ENCODE measurements at regions not wholly inside any gene's neighbourhood (a gene's known extent, or its start where the extent isn't known, plus 50 kb on each side); places are given as distances from the start of the nearest gene placed in this dataset.
"Not testable (repeated sequence)": the region's sequence is repeated elsewhere in the genome, so short reads cannot be mapped to it uniquely, and the experiment has no call there.

GRCh38 chr9:24035816-24036215, 209.8 kb upstream of the ELAVL2 start:
- Histone ChIP-seq H3K4me3 (ENCODE audit: low read depth, low read length) (no peak overlapping the region), H3K36me3 (ENCODE audit: insufficient read depth) (no peaks in the 10 kb centered on the region), H3K27ac (ENCODE audit: low read depth) (no peak overlapping the region), H3K4me1 (ENCODE audit: insufficient read depth) (no peaks in the 10 kb centered on the region)
- no peak for DNase-seq (ENCODE audit: extremely low spot score)

DNA sequence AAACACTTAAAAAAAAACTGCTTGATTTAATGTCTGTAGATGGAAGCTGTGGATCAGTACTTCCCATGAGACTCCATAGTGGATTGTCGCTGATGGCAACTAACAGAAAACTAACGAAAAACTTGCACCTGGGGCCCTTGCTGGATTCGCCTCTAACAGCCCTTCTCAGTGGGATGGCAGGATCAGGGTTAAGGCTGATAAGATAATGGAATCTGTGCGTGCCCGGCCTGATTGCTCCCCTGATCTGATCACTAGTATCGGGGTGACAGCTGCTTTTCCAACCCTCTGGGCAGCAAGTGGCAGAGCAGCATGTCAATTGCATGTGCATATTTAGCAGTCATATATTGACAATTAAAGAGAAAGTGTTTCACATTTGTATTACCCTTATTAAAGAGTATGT, 185.8 kb upstream of the ELAVL2 start:
- 76% methylated on average over 6 of the region's 6 CpGs for WGBS
- H3K36me3 ChIP-seq (ENCODE audit: insufficient read depth): no peaks in the 10 kb centered on the region

GRCh38 chr9:24011009-24011717, 185.1 kb upstream of the ELAVL2 start:
- no peak overlapping the region for H3K27ac ChIP-seq (ENCODE audit: low read depth)
- H3K36me3 ChIP-seq (ENCODE audit: insufficient read depth): no peaks in the 10 kb centered on the region
- WGBS: 49% methylated on average over 5 of the region's 5 CpGs
- no peak for DNase-seq (ENCODE audit: extremely low spot score)
- no peaks in the 10 kb centered on the region for H3K4me1 ChIP-seq (ENCODE audit: insufficient read depth)
- H3K4me3 ChIP-seq (ENCODE audit: low read depth, low read length): no peak overlapping the region

More for the DNA sequence above, 185.8 kb upstream of the ELAVL2 start:
- Histone ChIP-seq H3K27ac (ENCODE audit: low read depth) (no peak overlapping the region), H3K4me3 (ENCODE audit: low read depth, low read length) (no peak overlapping the region), H3K4me1 (ENCODE audit: insufficient read depth) (no peaks in the 10 kb centered on the region)
- no peak for DNase-seq (ENCODE audit: extremely low spot score)

GRCh38 chr9:24009322-24009721, 183.3 kb upstream of the ELAVL2 start:
- WGBS: 80% methylated on average over 2 of the region's 2 CpGs
- Histone ChIP-seq H3K27ac (ENCODE audit: low read depth) (no peak overlapping the region), H3K4me1 (ENCODE audit: insufficient read depth) (no peaks in the 10 kb centered on the region), H3K36me3 (ENCODE audit: insufficient read depth) (no peaks in the 10 kb centered on the region), H3K4me3 (ENCODE audit: low read depth, low read length) (no peak overlapping the region)
- no peak for DNase-seq (ENCODE audit: extremely low spot score)

DNA sequence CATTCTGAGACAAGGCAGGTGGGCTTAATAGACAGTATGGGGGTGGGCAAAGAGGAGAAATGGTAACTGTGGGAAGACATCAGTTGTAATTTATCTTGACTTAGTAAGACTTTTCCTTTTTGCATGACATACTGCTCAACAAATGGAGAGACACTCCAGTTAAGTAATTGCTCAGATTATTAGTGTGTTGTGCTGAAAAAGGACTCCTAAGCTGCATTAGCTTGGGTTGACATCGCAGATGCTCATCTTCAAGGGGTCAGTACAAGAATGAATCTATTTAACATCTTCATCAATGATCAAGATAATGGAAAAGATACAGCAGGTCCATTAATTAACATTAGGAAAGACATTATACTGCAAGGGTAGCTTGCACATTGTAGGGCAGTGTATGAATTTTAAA, 181.1 kb upstream of the ELAVL2 start:
- H3K36me3 ChIP-seq (ENCODE audit: insufficient read depth): no peaks in the 10 kb centered on the region
- no peak overlapping the region for H3K27ac ChIP-seq (ENCODE audit: low read depth)
- DNase-seq (ENCODE audit: extremely low spot score): no peak
- no peaks in the 10 kb centered on the region for H3K4me1 ChIP-seq (ENCODE audit: insufficient read depth)
- no peak overlapping the region for H3K4me3 ChIP-seq (ENCODE audit: low read depth, low read length)
- WGBS: 91% methylated on average over 1 of the region's 1 CpG

- DNase-seq (ENCODE audit: extremely low spot score); H3K36me3 ChIP-seq (ENCODE audit: insufficient read depth); H3K4me3 ChIP-seq (ENCODE audit: low read depth, low read length); H3K27ac ChIP-seq (ENCODE audit: low read depth); H3K4me1 ChIP-seq (ENCODE audit: insufficient read depth): not testable (repeated sequence)
- 93% methylated on average over 7 of the region's 7 CpGs for WGBS
These were observed 165.8 kb upstream of the ELAVL2 start for GRCh38 chr9:23991874-23992273.

DNA sequence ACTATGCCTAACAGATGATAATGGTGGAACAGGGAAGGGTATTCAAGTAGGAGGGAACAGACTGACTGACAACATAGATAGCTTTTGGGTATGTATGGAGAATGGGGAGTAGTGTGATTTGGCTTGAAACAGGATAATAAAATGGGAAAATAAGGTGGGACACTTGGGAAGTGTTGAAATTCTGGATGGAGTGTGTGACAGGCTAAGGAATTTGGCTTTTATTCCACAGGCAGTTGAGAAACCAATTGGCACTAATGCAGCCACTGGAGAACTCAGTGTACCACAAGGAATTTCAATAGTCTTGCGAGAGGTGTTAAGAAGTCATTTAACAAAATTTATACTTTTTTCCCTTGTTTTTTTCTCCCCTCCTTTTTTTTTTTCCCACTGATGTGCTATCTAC, 153.5 kb upstream of the ELAVL2 start:
- no peak for DNase-seq (ENCODE audit: extremely low spot score)
- Histone ChIP-seq H3K4me3 (ENCODE audit: low read depth, low read length) (no peak overlapping the region), H3K4me1 (ENCODE audit: insufficient read depth) (no peaks in the 10 kb centered on the region), H3K36me3 (ENCODE audit: insufficient read depth) (no peaks in the 10 kb centered on the region), H3K27ac (ENCODE audit: low read depth) (no peak overlapping the region)
- WGBS: 97% methylated on average over 1 of the region's 1 CpG

GRCh38 chr9:23962101-23962500, 136.1 kb upstream of the ELAVL2 start:
- Histone ChIP-seq H3K4me1 (ENCODE audit: insufficient read depth) (no peaks in the 10 kb centered on the region), H3K27ac (ENCODE audit: low read depth) (no peak overlapping the region), H3K36me3 (ENCODE audit: insufficient read depth) (no peaks in the 10 kb centered on the region), H3K4me3 (ENCODE audit: low read depth, low read length) (no peak overlapping the region)
- DNase-seq (ENCODE audit: extremely low spot score): no peak
- WGBS: 84% methylated on average over 2 of the region's 2 CpGs

- WGBS: 93% methylated on average over 6 of the region's 6 CpGs
- DNase-seq (ENCODE audit: extremely low spot score): no peak
- H3K4me3 ChIP-seq (ENCODE audit: low read depth, low read length): no peak overlapping the region
- H3K36me3 ChIP-seq (ENCODE audit: insufficient read depth): no peaks in the 10 kb centered on the region
- H3K4me1 ChIP-seq (ENCODE audit: insufficient read depth): no peaks in the 10 kb centered on the region
- no peak overlapping the region for H3K27ac ChIP-seq (ENCODE audit: low read depth)
These were observed 119.9 kb upstream of the ELAVL2 start for GRCh38 chr9:23945897-23946296.

- no peak overlapping the region for H3K4me3 ChIP-seq (ENCODE audit: low read depth, low read length)
- H3K27ac ChIP-seq (ENCODE audit: low read depth): no peak overlapping the region
- DNase-seq (ENCODE audit: extremely low spot score): no peak
- no peaks in the 10 kb centered on the region for H3K36me3 ChIP-seq (ENCODE audit: insufficient read depth)
- H3K4me1 ChIP-seq (ENCODE audit: insufficient read depth): no peaks in the 10 kb centered on the region
- 52% methylated on average over 3 of the region's 3 CpGs for WGBS
These were observed 115.0 kb upstream of the ELAVL2 start for GRCh38 chr9:23941051-23941450.

DNA sequence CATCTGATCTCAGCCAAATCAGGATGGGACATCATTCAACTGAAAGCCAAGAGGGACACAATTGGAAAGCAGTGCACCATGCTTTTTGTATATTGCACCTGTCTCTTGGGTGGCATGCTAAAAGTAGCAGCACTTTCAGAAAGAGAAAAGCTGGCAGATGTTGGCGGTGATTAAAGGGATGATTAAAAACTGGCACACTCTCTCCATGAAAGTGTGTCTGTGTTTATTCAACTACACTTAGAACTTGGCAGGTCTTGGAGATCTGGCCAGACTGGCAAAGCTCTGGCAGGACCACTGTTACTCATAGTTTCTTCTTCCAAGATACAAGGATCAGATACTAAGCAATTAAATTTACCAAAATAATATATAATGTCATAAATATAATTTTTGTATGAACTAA, 112.9 kb upstream of the ELAVL2 start:
- Histone ChIP-seq H3K4me3 (ENCODE audit: low read depth, low read length) (no peak overlapping the region), H3K4me1 (ENCODE audit: insufficient read depth) (no peaks in the 10 kb centered on the region), H3K36me3 (ENCODE audit: insufficient read depth) (no peaks in the 10 kb centered on the region), H3K27ac (ENCODE audit: low read depth) (no peak overlapping the region)
- no peak for DNase-seq (ENCODE audit: extremely low spot score)
- WGBS: 90% methylated on average over 1 of the region's 1 CpG

DNA sequence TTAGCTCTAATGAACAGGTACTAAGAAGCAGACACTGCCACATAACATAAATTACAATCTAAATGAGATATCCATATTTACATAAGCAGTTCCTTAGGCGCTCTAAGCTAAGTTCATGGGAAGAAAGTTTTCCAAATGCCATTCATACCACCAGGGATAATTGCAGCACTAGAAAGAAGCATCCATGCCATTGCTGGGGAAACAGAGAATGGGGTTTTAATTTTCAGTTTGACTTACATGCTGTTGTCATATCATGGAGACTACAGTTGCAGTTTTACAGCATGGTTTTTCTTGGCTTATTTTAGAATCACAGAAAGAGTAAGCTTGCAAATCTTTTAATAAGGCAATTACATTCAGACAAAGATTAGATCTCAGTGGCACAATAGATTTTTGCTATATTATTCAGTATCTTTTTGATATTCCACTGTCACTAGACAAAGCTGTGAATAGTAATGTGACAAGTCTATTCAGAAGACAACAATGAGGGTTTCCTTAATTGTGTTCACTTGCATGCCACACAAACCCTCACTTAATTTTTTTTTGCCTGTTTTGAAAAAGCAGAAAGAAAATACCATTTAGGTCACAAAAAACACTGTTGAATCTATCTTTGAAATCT, 108.4 kb upstream of the ELAVL2 start:
- no peak overlapping the region for H3K4me3 ChIP-seq (ENCODE audit: low read depth, low read length)
- no peaks in the 10 kb centered on the region for H3K36me3 ChIP-seq (ENCODE audit: insufficient read depth)
- H3K4me1 ChIP-seq (ENCODE audit: insufficient read depth): no peaks in the 10 kb centered on the region
- WGBS: 25% methylated on average over 1 of the region's 1 CpG
- DNase-seq (ENCODE audit: extremely low spot score): no peak
- no peak overlapping the region for H3K27ac ChIP-seq (ENCODE audit: low read depth)

DNA sequence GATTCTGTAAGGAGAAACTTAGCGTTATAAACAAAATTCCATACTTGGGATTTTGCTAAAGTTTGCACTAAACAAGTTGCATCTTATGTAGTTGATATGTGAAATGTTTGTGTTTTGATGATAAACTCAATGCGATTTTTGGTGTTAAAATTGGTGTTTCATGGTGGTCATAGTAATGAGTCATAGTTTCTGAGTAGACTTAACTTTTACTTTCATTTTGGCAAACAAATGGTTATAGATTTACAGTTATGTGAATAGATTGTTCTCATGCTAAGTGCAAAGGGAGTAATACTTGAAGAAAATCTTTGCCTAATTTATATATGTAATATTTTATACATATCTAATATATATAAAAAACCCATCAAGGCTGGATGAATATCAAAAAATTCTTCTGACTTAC, 107.3 kb upstream of the ELAVL2 start:
- H3K4me1 ChIP-seq (ENCODE audit: insufficient read depth): no peaks in the 10 kb centered on the region
- DNase-seq (ENCODE audit: extremely low spot score): no peak
- WGBS: 89% methylated on average over 2 of the region's 2 CpGs
- no peak overlapping the region for H3K4me3 ChIP-seq (ENCODE audit: low read depth, low read length)
- no peaks in the 10 kb centered on the region for H3K36me3 ChIP-seq (ENCODE audit: insufficient read depth)
- no peak overlapping the region for H3K27ac ChIP-seq (ENCODE audit: low read depth)

GRCh38 chr9:23926368-23926767, 100.3 kb upstream of the ELAVL2 start:
- no peaks in the 10 kb centered on the region for H3K4me1 ChIP-seq (ENCODE audit: insufficient read depth)
- DNase-seq (ENCODE audit: extremely low spot score): no peak
- no peak overlapping the region for H3K27ac ChIP-seq (ENCODE audit: low read depth)
- H3K36me3 ChIP-seq (ENCODE audit: insufficient read depth): no peaks in the 10 kb centered on the region
- H3K4me3 ChIP-seq (ENCODE audit: low read depth, low read length): no peak overlapping the region

Measured in urinary bladder (tissue), 3 donors.